Neural cell (in vitro differentiated cells): ENCODE measurements at regions not wholly inside any gene's neighbourhood (a gene's known extent, or its start where the extent isn't known, plus 50 kb on each side); places are given as distances from the start of the nearest gene placed in this dataset.

Source experiments
- H2AFZ ChIP-seq: fragments of 200-600, 300-800 bp; sonication (generic), shearing (Covaris generic); 2 replicates; pipeline ENCODE4 v1.6.0; 2014; ENCODE audit warnings: low read depth, mild to moderate bottlenecking, antibody characterized with exemption, low read length, moderate library complexity
- H3F3A ChIP-seq: fragments of 200-600 bp; shearing (Covaris generic); 2 replicates; pipeline ENCODE4 v1.6.1; 2016; ENCODE audit warnings: mild to moderate bottlenecking, moderate library complexity, mixed read lengths, antibody characterized with exemption, low read length; ENCODE audit not compliant: insufficient read depth, poor library complexity, severe bottlenecking
- H3K27ac ChIP-seq: fragments of 200-600, 300-800 bp; sonication (generic), shearing (Covaris generic); 2 replicates; pipeline ENCODE4 v1.5.1; 2014; ENCODE audit warnings: mild to moderate bottlenecking, low read length, moderate library complexity
- H3K27me3 ChIP-seq: fragments of 300-800, 200-600 bp; sonication (generic), shearing (Covaris generic); 2 replicates; pipeline ENCODE4 v1.6.0; 2014; ENCODE audit warnings: mild to moderate bottlenecking, low read depth, low read length, moderate library complexity; ENCODE audit not compliant: insufficient read depth
- H3K36me3 ChIP-seq: fragments of 300-800, 200-600 bp; sonication (generic), shearing (Covaris generic); 2 replicates; pipeline ENCODE4 v1.5.1; 2014; ENCODE audit warnings: mild to moderate bottlenecking, antibody characterized with exemption, low read length, moderate library complexity; ENCODE audit not compliant: insufficient read depth
- H3K4me2 ChIP-seq: fragments of 300-800, 200-600 bp; sonication (generic), shearing (Covaris generic); 2 replicates; pipeline ENCODE4 v1.6.0; 2014; ENCODE audit warnings: mild to moderate bottlenecking, low read length
- H3K4me3 ChIP-seq: fragments of 300-800, 200-600 bp; sonication (generic), shearing (Covaris generic); 2 replicates; pipeline ENCODE4 v1.5.1; 2014; ENCODE audit warnings: mild to moderate bottlenecking, low read length, moderate library complexity
- H3K79me2 ChIP-seq: fragments of 200-600 bp; shearing (Covaris generic); replicated peaks from 2 replicates; pipeline ENCODE4 v1.6.0; 2014; ENCODE audit warnings: mild to moderate bottlenecking, low read length, moderate library complexity; ENCODE audit not compliant: insufficient read depth
- H3K9ac ChIP-seq: fragments of 300-800, 200-600 bp; sonication (generic), shearing (Covaris generic); 2 replicates; pipeline ENCODE4 v1.6.1; 2016; ENCODE audit warnings: mild to moderate bottlenecking, low read length, mixed read lengths
- H3K9me2 ChIP-seq: fragments of 200-600 bp; shearing (Covaris generic); 2 replicates; pipeline ENCODE4 v1.6.1; 2016; ENCODE audit warnings: mild to moderate bottlenecking, low read length, mixed read lengths; ENCODE audit not compliant: insufficient read depth
- H3K9me3 ChIP-seq: fragments of 200-600, 300-800 bp; sonication (generic), shearing (Covaris generic); 2 replicates; pipeline ENCODE4 v1.6.1; 2016; ENCODE audit warnings: mild to moderate bottlenecking, mixed run types, low read length, moderate library complexity, mixed read lengths
- H4K20me1 ChIP-seq: fragments of 200-600 bp; shearing (Covaris generic); 2 replicates; pipeline ENCODE4 v1.6.1; 2016; ENCODE audit warnings: mild to moderate bottlenecking, mixed run types; ENCODE audit not compliant: insufficient read depth
- EP300 ChIP-seq: fragments of 450-650 bp; conservative IDR thresholded peaks from 2 replicates; pipeline ENCODE4 v1.6.1; 2014; ENCODE audit warnings: antibody characterized with exemption, mild to moderate bottlenecking, moderate library complexity; ENCODE audit not compliant: poor library complexity, severe bottlenecking
- EZH2 ChIP-seq: fragments of 200-600, 300-800 bp; shearing (Covaris generic), sonication (generic); IDR thresholded peaks from 2 replicates; pipeline ENCODE4 v1.6.1; 2014; ENCODE audit warnings: antibody characterized with exemption, low read length, borderline replicate concordance, mild to moderate bottlenecking; ENCODE audit not compliant: insufficient read depth, poor library complexity, severe bottlenecking
- MXI1 ChIP-seq: fragments of 450-650 bp; conservative IDR thresholded peaks from 2 replicates; pipeline ENCODE4 v1.6.1; 2014; ENCODE audit warnings: antibody characterized with exemption, mild to moderate bottlenecking; ENCODE audit not compliant: poor library complexity, severe bottlenecking
- POLR2AphosphoS5 ChIP-seq: IDR thresholded peaks from 2 replicates; pipeline ENCODE4 v1.6.1; 2012
- RAD21 ChIP-seq: fragments of 450-650 bp; conservative IDR thresholded peaks from 2 replicates; pipeline ENCODE4 v1.6.1; 2014; ENCODE audit warnings: antibody characterized with exemption, mild to moderate bottlenecking, moderate library complexity
- SMC3 ChIP-seq: fragments of 450-650 bp; conservative IDR thresholded peaks from 2 replicates; pipeline ENCODE4 v1.6.1; 2014; ENCODE audit warnings: antibody characterized with exemption, mild to moderate bottlenecking, moderate library complexity; ENCODE audit not compliant: poor library complexity
- TAF1 ChIP-seq: IDR thresholded peaks from 2 replicates; pipeline ENCODE4 v1.6.1; 2012; ENCODE audit warnings: low read depth
- TF ChIP-seq, protein P1 (sequence below): fragments of 450-650 bp; IDR thresholded peaks from 2 replicates; pipeline ENCODE4 v1.5.1; 2014; ENCODE audit warnings: antibody characterized with exemption, mild to moderate bottlenecking, moderate library complexity; ENCODE audit not compliant: poor library complexity, severe bottlenecking
- TF ChIP-seq, protein P2 (sequence below): IDR thresholded peaks from 2 replicates; pipeline ENCODE4 v1.6.1; 2012; ENCODE audit warnings: borderline replicate concordance

DNA sequence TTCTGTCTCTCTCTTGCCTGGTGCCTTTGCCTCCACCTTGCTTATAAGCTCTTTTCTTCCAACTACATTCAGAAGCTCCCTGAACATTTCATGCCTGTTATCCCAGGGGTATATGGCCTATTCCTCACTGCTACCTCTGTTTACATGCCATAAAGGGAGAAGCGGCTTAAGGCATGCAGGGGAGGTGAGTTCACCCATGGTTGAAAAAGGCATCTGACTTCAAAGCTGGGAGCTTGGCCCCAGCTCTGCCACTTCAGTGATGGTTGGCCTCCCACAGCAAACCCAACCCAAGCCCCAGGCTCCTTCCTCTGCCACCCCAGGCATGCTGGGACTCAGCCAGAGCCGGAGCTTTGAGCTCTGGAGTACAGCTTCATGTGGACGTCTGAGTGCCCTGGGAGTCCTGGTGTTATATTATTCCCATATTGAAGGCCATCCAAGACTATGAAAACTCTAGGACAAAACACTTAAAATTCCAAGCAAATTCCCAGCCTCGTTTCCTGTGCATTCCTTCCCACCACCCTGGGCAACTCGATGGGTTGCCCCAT lies 468.6 kb upstream of the ZMIZ1 start:
- H3K27ac ChIP-seq, result no peak overlapping the region
- H2AFZ ChIP-seq, result no peak overlapping the region
- no peak overlapping the region for H3K4me3 ChIP-seq
- H3F3A ChIP-seq, result no peaks in the 10 kb centered on the region
- no peaks in the 10 kb centered on the region for H3K9me2 ChIP-seq
- no peaks in the 10 kb centered on the region for H3K79me2 ChIP-seq
- H3K9me3 ChIP-seq, result no peaks in the 10 kb centered on the region
- no peaks in the 10 kb centered on the region for H3K36me3 ChIP-seq
- H3K27me3 ChIP-seq, result no peaks in the 10 kb centered on the region
- TF ChIP-seq, protein P1, sequence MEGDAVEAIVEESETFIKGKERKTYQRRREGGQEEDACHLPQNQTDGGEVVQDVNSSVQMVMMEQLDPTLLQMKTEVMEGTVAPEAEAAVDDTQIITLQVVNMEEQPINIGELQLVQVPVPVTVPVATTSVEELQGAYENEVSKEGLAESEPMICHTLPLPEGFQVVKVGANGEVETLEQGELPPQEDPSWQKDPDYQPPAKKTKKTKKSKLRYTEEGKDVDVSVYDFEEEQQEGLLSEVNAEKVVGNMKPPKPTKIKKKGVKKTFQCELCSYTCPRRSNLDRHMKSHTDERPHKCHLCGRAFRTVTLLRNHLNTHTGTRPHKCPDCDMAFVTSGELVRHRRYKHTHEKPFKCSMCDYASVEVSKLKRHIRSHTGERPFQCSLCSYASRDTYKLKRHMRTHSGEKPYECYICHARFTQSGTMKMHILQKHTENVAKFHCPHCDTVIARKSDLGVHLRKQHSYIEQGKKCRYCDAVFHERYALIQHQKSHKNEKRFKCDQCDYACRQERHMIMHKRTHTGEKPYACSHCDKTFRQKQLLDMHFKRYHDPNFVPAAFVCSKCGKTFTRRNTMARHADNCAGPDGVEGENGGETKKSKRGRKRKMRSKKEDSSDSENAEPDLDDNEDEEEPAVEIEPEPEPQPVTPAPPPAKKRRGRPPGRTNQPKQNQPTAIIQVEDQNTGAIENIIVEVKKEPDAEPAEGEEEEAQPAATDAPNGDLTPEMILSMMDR, result no peak
- TF ChIP-seq SMC3 (no peak), EP300 (no peak), RAD21 (no peak), TAF1 (no peak)
- TF ChIP-seq, protein P2, sequence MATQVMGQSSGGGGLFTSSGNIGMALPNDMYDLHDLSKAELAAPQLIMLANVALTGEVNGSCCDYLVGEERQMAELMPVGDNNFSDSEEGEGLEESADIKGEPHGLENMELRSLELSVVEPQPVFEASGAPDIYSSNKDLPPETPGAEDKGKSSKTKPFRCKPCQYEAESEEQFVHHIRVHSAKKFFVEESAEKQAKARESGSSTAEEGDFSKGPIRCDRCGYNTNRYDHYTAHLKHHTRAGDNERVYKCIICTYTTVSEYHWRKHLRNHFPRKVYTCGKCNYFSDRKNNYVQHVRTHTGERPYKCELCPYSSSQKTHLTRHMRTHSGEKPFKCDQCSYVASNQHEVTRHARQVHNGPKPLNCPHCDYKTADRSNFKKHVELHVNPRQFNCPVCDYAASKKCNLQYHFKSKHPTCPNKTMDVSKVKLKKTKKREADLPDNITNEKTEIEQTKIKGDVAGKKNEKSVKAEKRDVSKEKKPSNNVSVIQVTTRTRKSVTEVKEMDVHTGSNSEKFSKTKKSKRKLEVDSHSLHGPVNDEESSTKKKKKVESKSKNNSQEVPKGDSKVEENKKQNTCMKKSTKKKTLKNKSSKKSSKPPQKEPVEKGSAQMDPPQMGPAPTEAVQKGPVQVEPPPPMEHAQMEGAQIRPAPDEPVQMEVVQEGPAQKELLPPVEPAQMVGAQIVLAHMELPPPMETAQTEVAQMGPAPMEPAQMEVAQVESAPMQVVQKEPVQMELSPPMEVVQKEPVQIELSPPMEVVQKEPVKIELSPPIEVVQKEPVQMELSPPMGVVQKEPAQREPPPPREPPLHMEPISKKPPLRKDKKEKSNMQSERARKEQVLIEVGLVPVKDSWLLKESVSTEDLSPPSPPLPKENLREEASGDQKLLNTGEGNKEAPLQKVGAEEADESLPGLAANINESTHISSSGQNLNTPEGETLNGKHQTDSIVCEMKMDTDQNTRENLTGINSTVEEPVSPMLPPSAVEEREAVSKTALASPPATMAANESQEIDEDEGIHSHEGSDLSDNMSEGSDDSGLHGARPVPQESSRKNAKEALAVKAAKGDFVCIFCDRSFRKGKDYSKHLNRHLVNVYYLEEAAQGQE, result no peak
- H3K9ac ChIP-seq, result no peak overlapping the region
- H3K4me2 ChIP-seq, result no peak overlapping the region
- no peaks in the 10 kb centered on the region for H4K20me1 ChIP-seq

DNA sequence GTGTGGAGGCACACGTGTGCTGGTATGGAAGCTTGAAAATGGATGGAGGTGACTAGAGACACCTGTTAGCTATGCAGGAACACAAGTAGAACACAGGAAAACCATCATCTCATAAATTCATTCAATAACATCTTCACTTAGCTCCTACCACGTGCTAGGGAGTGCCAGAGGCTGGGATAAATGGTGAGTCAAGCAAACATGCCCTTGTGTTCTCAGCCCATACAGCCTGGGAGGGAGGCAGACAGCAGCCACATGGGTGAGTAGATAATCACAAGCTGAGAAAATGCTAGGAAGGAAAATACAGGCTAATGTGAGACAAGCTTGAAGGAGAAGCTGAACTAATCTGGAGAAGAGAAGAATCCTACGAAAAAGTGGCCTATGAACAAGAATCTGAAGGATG lies 468.0 kb upstream of the ZMIZ1 start:
- Histone ChIP-seq H3K27me3 (no peaks in the 10 kb centered on the region), H3K4me2 (no peak overlapping the region), H3K27ac (no peak overlapping the region), H3K9ac (no peak overlapping the region), H3K9me2 (no peaks in the 10 kb centered on the region), H3K36me3 (no peaks in the 10 kb centered on the region), H4K20me1 (no peaks in the 10 kb centered on the region), H3F3A (no peaks in the 10 kb centered on the region), H3K4me3 (no peak overlapping the region), H2AFZ (no peak overlapping the region), H3K79me2 (no peaks in the 10 kb centered on the region), H3K9me3 (no peaks in the 10 kb centered on the region)
- TF ChIP-seq RAD21 (no peak), EZH2 (no peak), TAF1 (no peak), MXI1 (no peak), POLR2AphosphoS5 (no peak), EP300 (no peak), SMC3 (no peak)
- TF ChIP-seq, protein P1, result no peak
- TF ChIP-seq, protein P2, result no peak
